PC-9 (cell line): ENCODE measurements at regions not wholly inside any gene's neighbourhood (a gene's known extent, or its start where the extent isn't known, plus 50 kb on each side); places are given as distances from the start of the nearest gene placed in this dataset.

Experiments
- BruUV-seq: library from RNA; stranded (reverse); fragments of 400-500 nt; replicated peaks from 2 replicates; lab custom pipeline; 2021; lab: Mats Ljungman, UMichigan
- CTCF ChIA-PET: fragments of 300-600 bp; sonication (Branson Sonifier 250); formaldehyde crosslinking; loops from one replicate; lab custom pipeline; 2022; ENCODE audit warnings: antibody characterized with exemption; lab: Charles Lee
- POLR2A ChIA-PET: fragments of 300-600 bp; sonication (Branson Sonifier 250); formaldehyde crosslinking; loops from one replicate; lab custom pipeline; 2022; ENCODE audit warnings: antibody characterized with exemption; ENCODE audit not compliant: unreplicated experiment; lab: Charles Lee
- DNase-seq, 2 experiments: peaks; one replicate each; pipeline versions ENCODE4 v3.0.0 to v3.0.0-alpha.2; 2015 to 2022; ENCODE audit warnings: mixed read lengths in 1 of 2
- H2AFZ ChIP-seq: fragments of 200-600 bp; sonication (generic); 2 replicates; pipeline ENCODE4 v1.8.1; 2017; ENCODE audit warnings: antibody characterized with exemption
- H3F3A ChIP-seq: fragments of 200-600 bp; sonication (generic); 2 replicates; pipeline ENCODE4 v1.8.1; 2017; ENCODE audit warnings: antibody characterized with exemption, mild to moderate bottlenecking, low read depth; ENCODE audit not compliant: insufficient read depth
- H3K27ac ChIP-seq: fragments of 200-600 bp; sonication (generic); 2 replicates; pipeline ENCODE4 v1.6.1; 2016; ENCODE audit warnings: mixed run types
- H3K27me3 ChIP-seq: fragments of 200-600 bp; sonication (generic); 2 replicates; pipeline ENCODE4 v1.6.1; 2016; ENCODE audit warnings: low read depth, mixed run types; ENCODE audit not compliant: insufficient read depth
- H3K36me3 ChIP-seq: fragments of 200-600 bp; sonication (generic); 2 replicates; pipeline ENCODE4 v1.6.1; 2016; ENCODE audit warnings: low read depth, mixed run types
- H3K4me1 ChIP-seq: fragments of 200-600 bp; sonication (generic); replicated peaks from 2 replicates; pipeline ENCODE4 v1.6.1; 2016; ENCODE audit warnings: mixed run types; ENCODE audit not compliant: insufficient read depth
- H3K4me2 ChIP-seq: fragments of 200-600 bp; sonication (generic); 2 replicates; pipeline ENCODE4 v1.6.1; 2017; ENCODE audit warnings: mixed run types
- H3K4me3 ChIP-seq: fragments of 200-600 bp; sonication (generic); 2 replicates; pipeline ENCODE4 v1.6.1; 2016; ENCODE audit warnings: mixed run types
- H3K79me2 ChIP-seq: fragments of 200-600 bp; sonication (generic); 2 replicates; pipeline ENCODE4 v1.6.1; 2017; ENCODE audit warnings: low read depth, mixed run types
- H3K9me2 ChIP-seq: fragments of 200-600 bp; sonication (generic); 2 replicates; pipeline ENCODE4 v1.8.1; 2017; ENCODE audit warnings: mild to moderate bottlenecking; ENCODE audit not compliant: insufficient read depth
- H3K9me3 ChIP-seq: fragments of 200-600 bp; sonication (generic); 2 replicates; pipeline ENCODE4 v1.8.1; 2016; ENCODE audit warnings: low read depth; ENCODE audit not compliant: insufficient read depth
- H4K20me1 ChIP-seq: fragments of 200-600 bp; sonication (generic); 2 replicates; pipeline ENCODE4 v1.8.1; 2017; ENCODE audit not compliant: insufficient read depth
- CTCF ChIP-seq: fragments of 200-600 bp; sonication (generic); conservative IDR thresholded peaks from 2 replicates; pipeline ENCODE4 v1.6.1; 2017; ENCODE audit warnings: mixed run types, antibody characterized with exemption, mild to moderate bottlenecking, moderate library complexity
- EZH2 ChIP-seq: fragments of 200-600 bp; sonication (generic); IDR thresholded peaks from 2 replicates; pipeline ENCODE4 v1.8.0; 2017; ENCODE audit warnings: antibody characterized with exemption, low read depth
- intact Hi-C: fragments of 100-400 bp; cut with micrococcal nuclease; formaldehyde crosslinking; loops from one replicate; pipeline ENCODE4 v1.10.0; 2022; ENCODE audit not compliant: unreplicated experiment

GRCh38 chr2:16003152-16003551 lies 62.8 kb downstream of the MYCN start:
- Histone ChIP-seq H3K4me2 (no peak overlapping the region), H3K4me1 (no peaks in the 10 kb centered on the region), H3K36me3 (no peaks in the 10 kb centered on the region), H3K9me2 (no peaks in the 10 kb centered on the region), H3K27me3 (peaks cover 68% of the 10 kb centered on the region), H3K27ac (no peak overlapping the region), H3K4me3 (no peak overlapping the region), H3F3A (no peaks in the 10 kb centered on the region), H2AFZ (no peak overlapping the region), H4K20me1 (no peaks in the 10 kb centered on the region), H3K79me2 (no peaks in the 10 kb centered on the region), H3K9me3 (no peaks in the 10 kb centered on the region)
- no peak for DNase-seq
- no TSS peak for BruUV-seq
- CTCF ChIA-PET, result no interaction called here
- TF ChIP-seq EZH2 (no peak), CTCF (no peak)
- intact Hi-C loops, result no loop called here
- POLR2A ChIA-PET, result no interaction called here

GRCh38 chr2:16002575-16002974 lies 62.2 kb downstream of the MYCN start:
- Histone ChIP-seq H3K27ac (no peak overlapping the region), H3K79me2 (no peaks in the 10 kb centered on the region), H3K4me1 (no peaks in the 10 kb centered on the region), H3K9me2 (no peaks in the 10 kb centered on the region), H3K27me3 (peaks cover 73% of the 10 kb centered on the region), H3F3A (no peaks in the 10 kb centered on the region), H3K9me3 (no peaks in the 10 kb centered on the region), H3K4me2 (no peak overlapping the region), H2AFZ (no peak overlapping the region), H3K36me3 (no peaks in the 10 kb centered on the region), H3K4me3 (no peak overlapping the region), H4K20me1 (no peaks in the 10 kb centered on the region)
- intact Hi-C loops, result no loop called here
- POLR2A ChIA-PET, result no interaction called here
- no TSS peak for BruUV-seq
- no peak for TF ChIP-seq CTCF
- no peak for TF ChIP-seq EZH2
- CTCF ChIA-PET, result no interaction called here
- DNase-seq, result no peak

- ChIA-PET CTCF (no interaction called here), POLR2A (no interaction called here)
- intact Hi-C loops, result no loop called here
- no peaks in the 10 kb centered on the region for H3K9me3 ChIP-seq
- no peaks in the 10 kb centered on the region for H3K4me1 ChIP-seq
- no peak overlapping the region for H3K4me3 ChIP-seq
- no peaks in the 10 kb centered on the region for H3K79me2 ChIP-seq
- H3K27ac ChIP-seq, result no peak overlapping the region
- no peak for DNase-seq
- H4K20me1 ChIP-seq, result no peaks in the 10 kb centered on the region
- peaks cover 76% of the 10 kb centered on the region for H3K27me3 ChIP-seq
- no peaks in the 10 kb centered on the region for H3K36me3 ChIP-seq
- H2AFZ ChIP-seq, result no peak overlapping the region
- no peaks in the 10 kb centered on the region for H3F3A ChIP-seq
- TF ChIP-seq EZH2 (no peak), CTCF (no peak)
- H3K9me2 ChIP-seq, result no peaks in the 10 kb centered on the region
- no TSS peak for BruUV-seq
- no peak overlapping the region for H3K4me2 ChIP-seq
Measured at GRCh38 chr2:16002144-16002543, 61.8 kb downstream of the MYCN start.
